ENCODE measurements at regions not wholly inside any gene's neighbourhood (a gene's known extent, or its start where the extent isn't known, plus 50 kb on each side); places are given as distances from the start of the nearest gene placed in this dataset.
A peak's percentile ranks its signal among the peaks of the same experiment; 100 is the strongest.

DNA sequence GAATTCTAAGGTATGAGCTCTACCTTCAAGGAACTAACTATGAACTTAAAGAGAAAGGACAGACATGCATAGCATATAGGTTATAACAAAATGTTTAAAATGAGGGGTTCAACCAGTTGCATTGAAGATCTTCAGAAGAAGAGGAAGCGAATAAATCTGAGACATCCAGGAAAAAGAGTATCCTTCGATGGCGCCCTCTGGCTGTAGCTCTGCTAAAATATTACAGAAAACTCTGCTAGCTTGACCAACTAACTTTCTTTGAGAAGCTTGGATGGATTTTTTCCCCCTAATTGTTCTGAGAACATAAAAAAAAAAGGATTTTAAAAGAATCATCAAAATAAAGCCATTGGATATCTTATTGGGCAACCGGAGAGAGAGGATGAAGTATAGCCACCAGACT, 659.9 kb upstream of the SOX9 start:
- H3K79me2 ChIP-seq (replicated peaks; ENCODE audit: insufficient read depth): no peaks in the 10 kb centered on the region
- no peaks in the 10 kb centered on the region for H3K36me3 ChIP-seq (ENCODE audit: insufficient read depth)
- H4K20me1 ChIP-seq (replicated peaks; ENCODE audit: insufficient read depth): no peaks in the 10 kb centered on the region
- Mint-ChIP-seq H3K27ac (no peak overlapping the region), H3K36me3 (ENCODE audit: low read depth) (peaks cover 5% of the 10 kb centered on the region; the same call in 2 of the 3 replicates), H3K4me1 (peaks cover 26% of the 10 kb centered on the region), H3K27me3 (ENCODE audit: insufficient read depth, low read depth, poor library complexity) (peaks cover 1% of the 10 kb centered on the region), H3K4me3 (no peak overlapping the region), H3K9me3 (peaks cover 4% of the 10 kb centered on the region; the same call in 1 of the 3 replicates)
- TF ChIP-seq ZNF114 (CRISPR knock-in tag; IDR thresholded peaks at IDR 0.05): no peak
- TF ChIP-seq, protein P1, sequence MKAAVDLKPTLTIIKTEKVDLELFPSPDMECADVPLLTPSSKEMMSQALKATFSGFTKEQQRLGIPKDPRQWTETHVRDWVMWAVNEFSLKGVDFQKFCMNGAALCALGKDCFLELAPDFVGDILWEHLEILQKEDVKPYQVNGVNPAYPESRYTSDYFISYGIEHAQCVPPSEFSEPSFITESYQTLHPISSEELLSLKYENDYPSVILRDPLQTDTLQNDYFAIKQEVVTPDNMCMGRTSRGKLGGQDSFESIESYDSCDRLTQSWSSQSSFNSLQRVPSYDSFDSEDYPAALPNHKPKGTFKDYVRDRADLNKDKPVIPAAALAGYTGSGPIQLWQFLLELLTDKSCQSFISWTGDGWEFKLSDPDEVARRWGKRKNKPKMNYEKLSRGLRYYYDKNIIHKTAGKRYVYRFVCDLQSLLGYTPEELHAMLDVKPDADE (IDR thresholded peaks at IDR 0.05): no peak
- TF ChIP-seq, protein P2, sequence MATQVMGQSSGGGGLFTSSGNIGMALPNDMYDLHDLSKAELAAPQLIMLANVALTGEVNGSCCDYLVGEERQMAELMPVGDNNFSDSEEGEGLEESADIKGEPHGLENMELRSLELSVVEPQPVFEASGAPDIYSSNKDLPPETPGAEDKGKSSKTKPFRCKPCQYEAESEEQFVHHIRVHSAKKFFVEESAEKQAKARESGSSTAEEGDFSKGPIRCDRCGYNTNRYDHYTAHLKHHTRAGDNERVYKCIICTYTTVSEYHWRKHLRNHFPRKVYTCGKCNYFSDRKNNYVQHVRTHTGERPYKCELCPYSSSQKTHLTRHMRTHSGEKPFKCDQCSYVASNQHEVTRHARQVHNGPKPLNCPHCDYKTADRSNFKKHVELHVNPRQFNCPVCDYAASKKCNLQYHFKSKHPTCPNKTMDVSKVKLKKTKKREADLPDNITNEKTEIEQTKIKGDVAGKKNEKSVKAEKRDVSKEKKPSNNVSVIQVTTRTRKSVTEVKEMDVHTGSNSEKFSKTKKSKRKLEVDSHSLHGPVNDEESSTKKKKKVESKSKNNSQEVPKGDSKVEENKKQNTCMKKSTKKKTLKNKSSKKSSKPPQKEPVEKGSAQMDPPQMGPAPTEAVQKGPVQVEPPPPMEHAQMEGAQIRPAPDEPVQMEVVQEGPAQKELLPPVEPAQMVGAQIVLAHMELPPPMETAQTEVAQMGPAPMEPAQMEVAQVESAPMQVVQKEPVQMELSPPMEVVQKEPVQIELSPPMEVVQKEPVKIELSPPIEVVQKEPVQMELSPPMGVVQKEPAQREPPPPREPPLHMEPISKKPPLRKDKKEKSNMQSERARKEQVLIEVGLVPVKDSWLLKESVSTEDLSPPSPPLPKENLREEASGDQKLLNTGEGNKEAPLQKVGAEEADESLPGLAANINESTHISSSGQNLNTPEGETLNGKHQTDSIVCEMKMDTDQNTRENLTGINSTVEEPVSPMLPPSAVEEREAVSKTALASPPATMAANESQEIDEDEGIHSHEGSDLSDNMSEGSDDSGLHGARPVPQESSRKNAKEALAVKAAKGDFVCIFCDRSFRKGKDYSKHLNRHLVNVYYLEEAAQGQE (IDR thresholded peaks at IDR 0.05; ENCODE audit: unreplicated experiment): no peak
- TF ChIP-seq, protein P3, sequence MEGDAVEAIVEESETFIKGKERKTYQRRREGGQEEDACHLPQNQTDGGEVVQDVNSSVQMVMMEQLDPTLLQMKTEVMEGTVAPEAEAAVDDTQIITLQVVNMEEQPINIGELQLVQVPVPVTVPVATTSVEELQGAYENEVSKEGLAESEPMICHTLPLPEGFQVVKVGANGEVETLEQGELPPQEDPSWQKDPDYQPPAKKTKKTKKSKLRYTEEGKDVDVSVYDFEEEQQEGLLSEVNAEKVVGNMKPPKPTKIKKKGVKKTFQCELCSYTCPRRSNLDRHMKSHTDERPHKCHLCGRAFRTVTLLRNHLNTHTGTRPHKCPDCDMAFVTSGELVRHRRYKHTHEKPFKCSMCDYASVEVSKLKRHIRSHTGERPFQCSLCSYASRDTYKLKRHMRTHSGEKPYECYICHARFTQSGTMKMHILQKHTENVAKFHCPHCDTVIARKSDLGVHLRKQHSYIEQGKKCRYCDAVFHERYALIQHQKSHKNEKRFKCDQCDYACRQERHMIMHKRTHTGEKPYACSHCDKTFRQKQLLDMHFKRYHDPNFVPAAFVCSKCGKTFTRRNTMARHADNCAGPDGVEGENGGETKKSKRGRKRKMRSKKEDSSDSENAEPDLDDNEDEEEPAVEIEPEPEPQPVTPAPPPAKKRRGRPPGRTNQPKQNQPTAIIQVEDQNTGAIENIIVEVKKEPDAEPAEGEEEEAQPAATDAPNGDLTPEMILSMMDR (conservative IDR thresholded peaks at IDR 0.05; ENCODE audit: low read depth in 2 of 2): peak; percentile 56 to 80
- H2AFZ ChIP-seq: no peak overlapping the region
- no peak overlapping the region for H3K4me2 ChIP-seq
- peaks cover 19% of the 10 kb centered on the region for H3K4me1 ChIP-seq (ENCODE audit: insufficient read depth)
- no peaks in the 10 kb centered on the region for H3K27me3 ChIP-seq (ENCODE audit: insufficient read depth)
- no peaks in the 10 kb centered on the region for H3F3A ChIP-seq (replicated peaks; ENCODE audit: low read depth)
- no peak for ATAC-seq
- peak; percentile 62 for DNase-seq (ENCODE audit: low spot score)
- H3K9me2 ChIP-seq (ENCODE audit: insufficient read depth): no peaks in the 10 kb centered on the region
- H3K27ac ChIP-seq (ENCODE audit: low read depth): no peak overlapping the region
- no peak overlapping the region for H3K4me3 ChIP-seq

DNA sequence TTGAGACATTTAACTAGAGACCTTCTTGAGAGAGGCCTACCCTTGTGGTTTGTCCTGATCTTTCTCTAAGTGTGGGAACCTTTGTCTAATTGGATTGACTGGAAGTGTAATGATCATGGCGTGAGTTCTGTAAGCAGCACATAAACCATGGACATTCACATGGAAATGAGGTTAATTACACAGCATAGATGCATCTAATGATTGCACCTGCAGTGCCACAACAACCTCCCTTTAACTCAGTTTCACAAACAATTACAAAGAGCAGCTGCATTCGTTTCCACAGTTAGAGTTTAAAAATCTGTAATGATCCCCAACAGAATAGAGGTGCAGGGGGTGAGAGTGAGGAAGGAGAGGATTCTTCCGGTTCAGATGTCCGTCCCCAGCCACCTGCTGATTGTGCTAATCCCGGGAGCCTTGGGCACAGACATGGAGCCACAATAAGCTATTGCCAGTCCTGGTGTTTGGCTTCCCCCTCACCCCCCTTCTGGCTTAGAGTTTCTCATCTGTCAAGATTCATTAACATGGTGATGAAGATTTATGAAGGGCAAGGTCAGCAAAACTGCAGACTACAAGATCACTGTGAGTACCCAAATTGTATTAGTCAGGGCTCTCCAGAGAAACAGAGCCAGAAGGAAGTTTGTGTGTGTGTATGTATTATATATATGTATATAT, 659.2 kb upstream of the SOX9 start:
- Mint-ChIP-seq H3K27me3 (ENCODE audit: insufficient read depth, low read depth, poor library complexity) (peaks cover 1% of the 10 kb centered on the region), H3K4me1 (peaks cover 26% of the 10 kb centered on the region), H3K9me3 (peaks cover 4% of the 10 kb centered on the region; the same call in 1 of the 3 replicates), H3K4me3 (no peak overlapping the region), H3K27ac (no peak overlapping the region), H3K36me3 (ENCODE audit: low read depth) (peaks cover 5% of the 10 kb centered on the region; the same call in 2 of the 3 replicates)
- no peaks in the 10 kb centered on the region for H3K27me3 ChIP-seq (ENCODE audit: insufficient read depth)
- no peak overlapping the region for H3K27ac ChIP-seq (ENCODE audit: low read depth)
- ATAC-seq (no peak), DNase-seq (ENCODE audit: low spot score) (no peak)
- no peak overlapping the region for H3K4me2 ChIP-seq
- H2AFZ ChIP-seq: no peak overlapping the region
- peaks cover 19% of the 10 kb centered on the region for H3K4me1 ChIP-seq (ENCODE audit: insufficient read depth)
- no peaks in the 10 kb centered on the region for H3K36me3 ChIP-seq (ENCODE audit: insufficient read depth)
- H3K4me3 ChIP-seq: no peak overlapping the region
- no peaks in the 10 kb centered on the region for H4K20me1 ChIP-seq (replicated peaks; ENCODE audit: insufficient read depth)
- no peaks in the 10 kb centered on the region for H3F3A ChIP-seq (replicated peaks; ENCODE audit: low read depth)
- no peaks in the 10 kb centered on the region for H3K79me2 ChIP-seq (replicated peaks; ENCODE audit: insufficient read depth)
- H3K9me2 ChIP-seq (ENCODE audit: insufficient read depth): peaks cover 5% of the 10 kb centered on the region; the same call in 1 of the 2 replicates
- TF ChIP-seq, protein P4, sequence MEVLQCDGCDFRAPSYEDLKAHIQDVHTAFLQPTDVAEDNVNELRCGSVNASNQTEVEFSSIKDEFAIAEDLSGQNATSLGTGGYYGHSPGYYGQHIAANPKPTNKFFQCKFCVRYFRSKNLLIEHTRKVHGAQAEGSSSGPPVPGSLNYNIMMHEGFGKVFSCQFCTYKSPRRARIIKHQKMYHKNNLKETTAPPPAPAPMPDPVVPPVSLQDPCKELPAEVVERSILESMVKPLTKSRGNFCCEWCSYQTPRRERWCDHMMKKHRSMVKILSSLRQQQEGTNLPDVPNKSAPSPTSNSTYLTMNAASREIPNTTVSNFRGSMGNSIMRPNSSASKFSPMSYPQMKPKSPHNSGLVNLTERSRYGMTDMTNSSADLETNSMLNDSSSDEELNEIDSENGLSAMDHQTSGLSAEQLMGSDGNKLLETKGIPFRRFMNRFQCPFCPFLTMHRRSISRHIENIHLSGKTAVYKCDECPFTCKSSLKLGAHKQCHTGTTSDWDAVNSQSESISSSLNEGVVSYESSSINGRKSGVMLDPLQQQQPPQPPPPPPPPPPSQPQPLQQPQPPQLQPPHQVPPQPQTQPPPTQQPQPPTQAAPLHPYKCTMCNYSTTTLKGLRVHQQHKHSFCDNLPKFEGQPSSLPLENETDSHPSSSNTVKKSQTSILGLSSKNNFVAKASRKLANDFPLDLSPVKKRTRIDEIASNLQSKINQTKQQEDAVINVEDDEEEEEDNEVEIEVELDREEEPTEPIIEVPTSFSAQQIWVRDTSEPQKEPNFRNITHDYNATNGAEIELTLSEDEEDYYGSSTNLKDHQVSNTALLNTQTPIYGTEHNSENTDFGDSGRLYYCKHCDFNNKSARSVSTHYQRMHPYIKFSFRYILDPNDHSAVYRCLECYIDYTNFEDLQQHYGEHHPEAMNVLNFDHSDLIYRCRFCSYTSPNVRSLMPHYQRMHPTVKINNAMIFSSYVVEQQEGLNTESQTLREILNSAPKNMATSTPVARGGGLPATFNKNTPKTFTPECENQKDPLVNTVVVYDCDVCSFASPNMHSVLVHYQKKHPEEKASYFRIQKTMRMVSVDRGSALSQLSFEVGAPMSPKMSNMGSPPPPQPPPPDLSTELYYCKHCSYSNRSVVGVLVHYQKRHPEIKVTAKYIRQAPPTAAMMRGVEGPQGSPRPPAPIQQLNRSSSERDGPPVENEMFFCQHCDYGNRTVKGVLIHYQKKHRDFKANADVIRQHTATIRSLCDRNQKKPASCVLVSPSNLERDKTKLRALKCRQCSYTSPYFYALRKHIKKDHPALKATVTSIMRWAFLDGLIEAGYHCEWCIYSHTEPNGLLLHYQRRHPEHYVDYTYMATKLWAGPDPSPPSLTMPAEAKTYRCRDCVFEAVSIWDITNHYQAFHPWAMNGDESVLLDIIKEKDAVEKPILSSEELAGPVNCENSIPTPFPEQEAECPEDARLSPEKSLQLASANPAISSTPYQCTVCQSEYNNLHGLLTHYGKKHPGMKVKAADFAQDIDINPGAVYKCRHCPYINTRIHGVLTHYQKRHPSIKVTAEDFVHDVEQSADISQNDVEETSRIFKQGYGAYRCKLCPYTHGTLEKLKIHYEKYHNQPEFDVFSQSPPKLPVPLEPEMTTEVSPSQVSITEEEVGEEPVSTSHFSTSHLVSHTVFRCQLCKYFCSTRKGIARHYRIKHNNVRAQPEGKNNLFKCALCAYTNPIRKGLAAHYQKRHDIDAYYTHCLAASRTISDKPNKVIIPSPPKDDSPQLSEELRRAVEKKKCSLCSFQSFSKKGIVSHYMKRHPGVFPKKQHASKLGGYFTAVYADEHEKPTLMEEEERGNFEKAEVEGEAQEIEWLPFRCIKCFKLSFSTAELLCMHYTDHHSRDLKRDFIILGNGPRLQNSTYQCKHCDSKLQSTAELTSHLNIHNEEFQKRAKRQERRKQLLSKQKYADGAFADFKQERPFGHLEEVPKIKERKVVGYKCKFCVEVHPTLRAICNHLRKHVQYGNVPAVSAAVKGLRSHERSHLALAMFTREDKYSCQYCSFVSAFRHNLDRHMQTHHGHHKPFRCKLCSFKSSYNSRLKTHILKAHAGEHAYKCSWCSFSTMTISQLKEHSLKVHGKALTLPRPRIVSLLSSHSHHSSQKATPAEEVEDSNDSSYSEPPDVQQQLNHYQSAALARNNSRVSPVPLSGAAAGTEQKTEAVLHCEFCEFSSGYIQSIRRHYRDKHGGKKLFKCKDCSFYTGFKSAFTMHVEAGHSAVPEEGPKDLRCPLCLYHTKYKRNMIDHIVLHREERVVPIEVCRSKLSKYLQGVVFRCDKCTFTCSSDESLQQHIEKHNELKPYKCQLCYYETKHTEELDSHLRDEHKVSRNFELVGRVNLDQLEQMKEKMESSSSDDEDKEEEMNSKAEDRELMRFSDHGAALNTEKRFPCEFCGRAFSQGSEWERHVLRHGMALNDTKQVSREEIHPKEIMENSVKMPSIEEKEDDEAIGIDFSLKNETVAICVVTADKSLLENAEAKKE (CRISPR knock-in tag; IDR thresholded peaks at IDR 0.05): no peak
- TF ChIP-seq POLR2AphosphoS5 (IDR thresholded peaks at IDR 0.05; ENCODE audit: low read depth) (no peak), EZH2 (IDR thresholded peaks at IDR 0.05; ENCODE audit: low read depth, unreplicated experiment) (no peak), CREB1 (CRISPR knock-in tag; IDR thresholded peaks at IDR 0.05; ENCODE audit: low read depth) (no peak)

Measured in GM23338 (cell line).